Spleen (tissue), 11 donors: ENCODE measurements at regions not wholly inside any gene's neighbourhood (a gene's known extent, or its start where the extent isn't known, plus 50 kb on each side); places are given as distances from the start of the nearest gene placed in this dataset.

Experiments
- DNase-seq: peaks from one replicate; pipeline ENCODE4 v3.0.0-alpha.2; 2020
- H3K27ac ChIP-seq, 8 donors: fragments of 200-600 bp; sonication (generic) in 7 of 8; 1 replicate in 4 of 8; 2 replicates in 4 of 8; pipeline versions ENCODE4 v1.5.0 to v1.8.0; 2016 to 2021; ENCODE audit warnings: inconsistent platforms in 4 of 8, mild to moderate bottlenecking in 4 of 8, moderate library complexity in 1 of 8
- H3K27me3 ChIP-seq, 7 donors: fragments of 200-600 bp; sonication (generic) in 6 of 7; replicated peaks in 1 of 7; 1 replicate in 4 of 7; 2 replicates in 3 of 7; pipeline versions ENCODE4 v1.5.0 to v1.8.0; 2016 to 2021; ENCODE audit warnings: inconsistent platforms in 3 of 7, mild to moderate bottlenecking in 1 of 7
- H3K36me3 ChIP-seq, 6 donors: fragments of 200-600 bp; sonication (generic) in 5 of 6; 1 replicate in 4 of 6; 2 replicates in 2 of 6; pipeline versions ENCODE4 v1.5.0 to v1.8.0; 2016 to 2021; ENCODE audit warnings: inconsistent platforms in 2 of 6
- H3K4me1 ChIP-seq, 6 donors: fragments of 200-600 bp; sonication (generic) in 5 of 6; 1 replicate in 3 of 6; 2 replicates in 3 of 6; pipeline versions ENCODE4 v1.5.0 to v1.8.0; 2016 to 2021; ENCODE audit warnings: inconsistent platforms in 3 of 6
- H3K4me3 ChIP-seq, 8 donors: fragments of 200-600 bp; sonication (generic) in 7 of 8; 1 replicate in 4 of 8; 2 replicates in 4 of 8; pipeline versions ENCODE4 v1.5.0 to v1.8.0; 2016 to 2021; ENCODE audit warnings: inconsistent platforms in 4 of 8, mild to moderate bottlenecking in 4 of 8, moderate library complexity in 2 of 8
- H3K9me3 ChIP-seq, 8 donors: fragments of 200-600 bp; sonication (generic) in 7 of 8; 1 replicate in 4 of 8; 2 replicates in 4 of 8; pipeline versions ENCODE4 v1.5.0 to v1.8.0; 2016 to 2021; ENCODE audit warnings: inconsistent platforms in 4 of 8
- CTCF ChIP-seq, 11 experiments: fragments of 200-600 bp in 7 of 11; fragments of 450-650 bp in 4 of 11; sonication (generic) in 4 of 11; IDR thresholded peaks in 8 of 11; conservative IDR thresholded peaks in 3 of 11; 1 replicate in 7 of 11; 2 replicates in 4 of 11; pipeline versions ENCODE4 v1.4.0 to v1.8.0; 2016 to 2021; ENCODE audit warnings: antibody characterized with exemption in 11 of 11, inconsistent platforms in 4 of 11, mild to moderate bottlenecking in 1 of 11
- POLR2A ChIP-seq, 3 donors: fragments of 450-650 bp; IDR thresholded peaks; one replicate each; pipeline ENCODE4 v1.5.1; 2017; ENCODE audit warnings: antibody characterized with exemption in 3 of 3, mild to moderate bottlenecking in 1 of 3
- POLR2AphosphoS5 ChIP-seq, 3 donors: sonication (generic); formaldehyde crosslinking; IDR thresholded peaks; one replicate each; pipeline ENCODE4 v1.5.1; 2017; ENCODE audit warnings: antibody characterized with exemption in 3 of 3
- WGBS, 5 donors: extraction: QIAGEN DNeasy Blood & Tissue Kit in 3 of 5; methylation state at CpG; one replicate each; pipeline versions ENCODE4 v1.1.5 to v1.1.7; 2013 to 2018; 5-methylcytosine and 5-hydroxymethylcytosine counted together
- intact Hi-C: fragments of 100-400 bp; cut with DNase I; formaldehyde crosslinking; loops from one replicate; pipeline ENCODE4 v1.15.0; 2023; ENCODE audit warnings: low total_unique reads
- donor health status: healthy with polysubstance abuse.
- donor health status: DM: no; HTN: no; CAD: no; lungs with moderate emphysema.
- donor health status: DM: no; HTN: no; CAD: no.
- donor health status: Bipolar disorder and iron deficiency.
- donor health status: healthy.
- donor health status: DM: no; HTN: no; CAD: no.
- donor health status: DM: yes; HTN: yes; CAD: no.

- no peaks in the 10 kb centered on the region for H3K36me3 ChIP-seq
- intact Hi-C loops = no loop called here
- no peaks in the 10 kb centered on the region for H3K9me3 ChIP-seq
- WGBS, 5 donors = 83 to 100% (median 92%) methylated on average over 1 of the region's 1 CpG
- no peak for DNase-seq
- H3K4me1 ChIP-seq = no peaks in the 10 kb centered on the region
- H3K4me3 ChIP-seq = no peak overlapping the region
- no peak for TF ChIP-seq CTCF (IDR thresholded peaks at IDR 0.05 in 8 of 11, conservative IDR thresholded peaks at IDR 0.05 in 3 of 11)
- no peak for TF ChIP-seq POLR2AphosphoS5 (IDR thresholded peaks at IDR 0.05)
- no peak for TF ChIP-seq POLR2A (IDR thresholded peaks at IDR 0.05)
- no peak overlapping the region for H3K27ac ChIP-seq
- H3K27me3 ChIP-seq = peaks cover 0 to 17% (median 0%) of the 10 kb centered on the region in 7 donors
Observed at GRCh38 chr20:60470366-60470765, 512.1 kb downstream of the CDH26 start.

- Histone ChIP-seq H3K4me3 (no peak overlapping the region), H3K27ac (no peak overlapping the region), H3K27me3 (peaks cover 0 to 17% (median 0%) of the 10 kb centered on the region in 7 donors), H3K36me3 (no peaks in the 10 kb centered on the region), H3K4me1 (peaks cover 0 to 5% (median 0%) of the 10 kb centered on the region in 6 donors), H3K9me3 (no peaks in the 10 kb centered on the region)
- 62 to 84% (median 67%) methylated on average over 2 of the region's 2 CpGs for WGBS, 5 donors
- intact Hi-C loops = no loop called here
- TF ChIP-seq POLR2AphosphoS5 (IDR thresholded peaks at IDR 0.05) (no peak), POLR2A (IDR thresholded peaks at IDR 0.05) (no peak), CTCF (IDR thresholded peaks at IDR 0.05 in 8 of 11, conservative IDR thresholded peaks at IDR 0.05 in 3 of 11) (no peak)
- no peak for DNase-seq
Observed at GRCh38 chr20:60473211-60473610, 515.0 kb downstream of the CDH26 start.

GRCh38 chr20:60474385-60474910, 516.2 kb downstream of the CDH26 start:
- TF ChIP-seq POLR2A (IDR thresholded peaks at IDR 0.05) (no peak), POLR2AphosphoS5 (IDR thresholded peaks at IDR 0.05) (no peak), CTCF (IDR thresholded peaks at IDR 0.05 in 8 of 11, conservative IDR thresholded peaks at IDR 0.05 in 3 of 11) (no peak)
- 74 to 85% (median 75%) methylated on average over 8 of the region's 8 CpGs for WGBS, 5 donors
- intact Hi-C loops = no loop called here

GRCh38 chr20:60476045-60476444, 517.8 kb downstream of the CDH26 start:
- Histone ChIP-seq H3K4me3 (no peak overlapping the region), H3K27me3 (peaks cover 0 to 17% (median 0%) of the 10 kb centered on the region in 7 donors), H3K4me1 (peaks cover 0 to 6% (median 0%) of the 10 kb centered on the region in 6 donors), H3K36me3 (no peaks in the 10 kb centered on the region), H3K9me3 (no peaks in the 10 kb centered on the region), H3K27ac (no peak overlapping the region)
- intact Hi-C loops = no loop called here
- WGBS, 5 donors = 87 to 91% (median 90%) methylated on average over 7 of the region's 7 CpGs
- no peak for DNase-seq
- no peak for TF ChIP-seq POLR2AphosphoS5 (IDR thresholded peaks at IDR 0.05)
- TF ChIP-seq CTCF (IDR thresholded peaks at IDR 0.05 in 8 of 11, conservative IDR thresholded peaks at IDR 0.05 in 3 of 11) = no peak
- no peak for TF ChIP-seq POLR2A (IDR thresholded peaks at IDR 0.05)

More at GRCh38 chr20:60474385-60474910, 516.2 kb downstream of the CDH26 start:
- Histone ChIP-seq H3K36me3 (no peaks in the 10 kb centered on the region), H3K27me3 (peaks cover 0 to 17% (median 0%) of the 10 kb centered on the region in 7 donors), H3K4me1 (peaks cover 0 to 6% (median 0%) of the 10 kb centered on the region in 6 donors), H3K9me3 (no peaks in the 10 kb centered on the region), H3K4me3 (no peak overlapping the region), H3K27ac (no peak overlapping the region)
- DNase-seq = no peak
